Fibroblast of skin of scalp (primary cell): ENCODE measurements at regions not wholly inside any gene's neighbourhood (a gene's known extent, or its start where the extent isn't known, plus 50 kb on each side); places are given as distances from the start of the nearest gene placed in this dataset.

Experiments used
- DNase-seq: peaks from one replicate; pipeline ENCODE4 v3.0.0-alpha.2; 2013

GRCh38 chr1:239263801-239264200 is 122.6 kb upstream of the CHRM3 start:
- no peak for DNase-seq

DNA sequence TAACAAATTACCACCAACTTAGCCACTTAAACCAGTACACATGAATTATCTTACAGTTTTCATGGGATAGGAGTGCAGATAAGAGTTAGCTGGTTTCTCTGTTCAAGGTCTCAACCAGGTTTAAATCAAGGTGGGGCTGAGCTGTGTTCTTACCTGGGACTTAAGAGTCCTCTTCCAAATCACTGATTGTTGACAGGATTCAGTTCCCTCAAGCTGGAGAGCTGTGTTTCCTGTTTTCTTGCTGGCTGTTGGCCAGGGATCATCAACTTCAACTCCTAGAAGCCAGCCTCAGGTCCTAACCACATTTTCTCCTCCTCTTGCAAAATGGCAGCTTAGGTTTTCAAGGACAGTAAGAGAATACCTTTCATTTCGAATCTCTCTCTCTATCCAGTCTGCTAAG is 123.8 kb upstream of the CHRM3 start:
- DNase-seq = no peak

DNA sequence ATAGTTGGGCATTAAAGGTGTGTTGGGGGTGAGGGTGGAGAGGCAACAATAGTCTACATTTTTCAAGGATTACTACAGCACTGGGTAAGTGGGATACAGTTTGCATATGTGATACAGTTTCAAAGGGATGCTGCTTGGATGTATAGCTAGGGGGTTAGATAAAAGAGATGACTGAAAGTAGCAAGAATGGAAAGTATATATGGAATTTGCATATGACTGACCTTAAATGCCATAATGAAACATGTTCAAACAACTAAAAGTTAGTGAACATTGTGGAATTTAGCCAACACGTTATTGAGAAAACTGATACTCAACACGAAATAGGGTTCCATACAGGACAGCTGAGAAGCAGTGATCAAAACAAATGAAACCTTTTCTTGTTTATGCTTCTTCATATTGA is 124.8 kb upstream of the CHRM3 start:
- no peak for DNase-seq

- no peak for DNase-seq
Measured at GRCh38 chr1:239260842-239261241, 125.5 kb upstream of the CHRM3 start.

DNA sequence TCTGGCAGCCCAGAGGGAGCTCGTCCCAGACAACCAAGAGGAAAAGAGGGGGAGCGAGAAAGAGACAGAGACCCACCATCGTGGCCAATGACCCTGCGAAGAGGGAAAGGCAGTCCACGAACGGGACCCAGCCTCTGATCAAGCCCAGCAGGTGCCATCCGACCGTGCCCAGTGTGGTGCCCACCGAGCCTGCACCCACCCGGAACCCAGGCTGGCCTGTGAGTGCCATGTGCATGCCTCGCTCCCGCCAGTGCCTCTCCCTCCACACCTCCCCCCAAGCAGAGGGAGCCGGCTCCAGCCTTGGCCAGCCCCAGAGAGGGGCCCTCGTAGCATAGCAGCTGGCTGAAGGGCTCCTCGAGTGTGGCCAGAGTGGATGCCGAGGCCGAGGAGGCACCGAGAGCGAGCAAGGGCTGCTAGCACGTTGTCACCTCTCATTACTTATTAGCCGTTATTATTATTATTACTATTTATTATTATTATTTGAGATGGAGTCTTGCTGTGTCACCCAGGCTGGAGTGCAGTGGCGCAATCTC is 130.7 kb upstream of the CHRM3 start:
- no peak for DNase-seq

DNA sequence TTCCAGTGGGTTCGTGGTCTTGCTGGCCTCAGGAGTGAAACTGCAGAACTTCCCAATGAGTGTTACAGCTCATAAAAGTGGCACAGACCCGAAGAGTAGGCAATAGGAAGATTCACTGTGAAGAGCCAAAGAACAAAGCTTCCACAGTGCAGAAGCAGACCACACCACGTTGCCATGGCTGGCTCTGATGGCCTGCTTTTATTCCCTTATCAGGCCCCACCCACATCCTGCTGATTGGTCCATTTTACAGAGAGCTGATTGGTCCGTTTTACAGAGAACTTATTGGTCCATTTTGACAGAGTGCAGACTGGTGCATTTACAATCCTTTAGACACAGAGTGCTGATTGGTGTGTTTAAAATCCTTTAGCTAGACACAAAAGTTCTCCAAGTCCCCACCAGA is 131.4 kb upstream of the CHRM3 start:
- no peak for DNase-seq

GRCh38 chr1:239253032-239253431 is 133.3 kb upstream of the CHRM3 start:
- DNase-seq = no peak

DNA sequence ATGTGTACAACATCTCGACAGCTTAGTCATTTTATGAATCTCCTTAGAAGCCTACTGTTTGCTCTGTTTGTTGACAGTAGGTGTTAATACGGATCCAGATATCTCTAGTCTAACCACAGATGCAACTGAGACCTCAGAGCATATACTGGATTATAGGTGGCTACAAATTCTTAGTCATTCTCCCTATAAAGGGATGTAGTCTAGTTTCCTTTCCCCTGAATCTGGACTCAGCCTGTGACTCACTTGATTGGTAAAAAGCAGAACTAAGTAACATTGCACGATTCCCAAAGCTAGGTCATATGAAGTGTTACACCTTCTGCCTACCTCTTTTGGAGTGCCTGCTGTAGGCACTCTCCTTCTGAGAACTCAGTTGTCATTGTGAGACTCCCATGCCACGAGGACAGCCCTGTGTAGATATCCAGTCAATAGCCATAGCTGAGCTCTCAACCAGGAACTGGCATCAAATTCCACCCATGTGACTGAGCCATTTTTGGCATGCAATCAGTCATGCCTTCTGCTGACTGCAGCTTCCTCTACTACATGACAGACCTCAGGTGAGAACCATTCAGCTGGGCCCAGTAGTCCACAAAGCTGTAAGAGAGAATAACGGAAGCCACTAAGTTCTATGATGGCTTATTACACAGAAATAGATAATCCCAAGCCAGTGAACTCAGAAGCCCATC is 135.9 kb upstream of the CHRM3 start:
- DNase-seq = no peak

- no peak for DNase-seq
Measured at GRCh38 chr1:239247285-239247684, 139.1 kb upstream of the CHRM3 start.

- DNase-seq = no peak
Measured at GRCh38 chr1:239244084-239244483, 142.3 kb upstream of the CHRM3 start.

- DNase-seq = no peak
Measured at GRCh38 chr1:239243006-239243405, 143.4 kb upstream of the CHRM3 start.

- no peak for DNase-seq
Measured at GRCh38 chr1:239242404-239242803, 144.0 kb upstream of the CHRM3 start.

DNA sequence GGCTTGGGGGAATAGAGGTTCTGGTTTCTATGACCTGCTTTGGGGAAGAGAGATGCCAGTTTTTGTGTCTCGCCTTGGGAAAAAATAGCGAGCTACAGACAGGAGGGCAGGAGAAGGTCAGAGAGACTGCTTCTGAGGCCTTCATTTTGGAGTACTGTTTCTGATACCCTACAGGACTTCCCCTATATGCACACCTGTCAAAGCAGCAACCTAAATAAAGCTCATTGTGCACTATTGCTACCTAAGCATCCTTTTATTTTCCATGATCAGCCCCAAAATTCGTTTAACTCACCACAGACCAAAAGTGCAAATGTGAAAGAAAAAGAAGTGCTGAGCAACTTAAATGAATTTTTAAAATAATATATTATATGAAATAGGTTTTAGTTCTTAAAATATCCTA is 145.6 kb upstream of the CHRM3 start:
- no peak for DNase-seq

DNA sequence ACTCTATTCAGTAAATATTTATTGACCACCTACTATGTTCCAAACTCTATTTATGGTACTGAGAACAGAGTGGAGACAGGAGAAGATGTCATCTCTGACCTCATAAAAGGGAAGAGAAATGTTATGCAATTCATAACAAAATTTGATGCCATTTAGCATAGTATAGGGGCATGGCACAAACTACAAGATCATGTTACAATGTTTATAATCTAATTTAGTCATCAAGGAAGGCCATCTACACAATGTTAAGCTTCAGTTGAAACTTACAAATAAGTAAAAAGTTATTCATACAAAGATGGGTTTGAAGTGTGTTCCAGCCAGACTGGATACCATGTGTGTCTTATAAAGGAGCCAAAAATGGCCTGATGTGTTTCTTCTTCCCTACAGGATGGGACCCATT is 146.8 kb upstream of the CHRM3 start:
- DNase-seq = no peak

GRCh38 chr1:239237912-239238311 is 148.5 kb upstream of the CHRM3 start:
- DNase-seq = no peak

- no peak for DNase-seq
Measured at GRCh38 chr1:239233626-239234025, 152.7 kb upstream of the CHRM3 start.

- no peak for DNase-seq
Measured at GRCh38 chr1:239232921-239233320, 153.4 kb upstream of the CHRM3 start.

- DNase-seq = no peak
Measured at GRCh38 chr1:239228451-239228850, 157.9 kb upstream of the CHRM3 start.

DNA sequence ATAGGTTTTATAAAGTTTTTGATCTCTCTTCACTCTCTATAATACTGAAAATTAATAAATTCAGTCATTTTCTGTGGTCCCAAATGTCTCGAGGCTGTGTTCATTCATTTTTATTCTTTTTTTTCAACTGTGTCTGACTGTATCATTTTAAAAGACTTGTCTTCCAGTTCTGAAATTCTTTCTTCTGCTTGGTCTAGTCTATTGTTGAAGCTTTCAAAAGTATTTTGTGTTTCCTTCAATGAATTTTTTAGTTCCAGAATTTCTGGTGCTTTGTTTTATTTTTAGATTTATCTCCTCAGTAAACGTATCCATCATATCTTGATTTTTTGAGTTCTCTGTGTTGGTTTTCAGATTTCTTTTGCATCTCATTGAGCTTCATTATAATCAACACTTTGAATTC is 161.0 kb upstream of the CHRM3 start:
- no peak for DNase-seq

DNA sequence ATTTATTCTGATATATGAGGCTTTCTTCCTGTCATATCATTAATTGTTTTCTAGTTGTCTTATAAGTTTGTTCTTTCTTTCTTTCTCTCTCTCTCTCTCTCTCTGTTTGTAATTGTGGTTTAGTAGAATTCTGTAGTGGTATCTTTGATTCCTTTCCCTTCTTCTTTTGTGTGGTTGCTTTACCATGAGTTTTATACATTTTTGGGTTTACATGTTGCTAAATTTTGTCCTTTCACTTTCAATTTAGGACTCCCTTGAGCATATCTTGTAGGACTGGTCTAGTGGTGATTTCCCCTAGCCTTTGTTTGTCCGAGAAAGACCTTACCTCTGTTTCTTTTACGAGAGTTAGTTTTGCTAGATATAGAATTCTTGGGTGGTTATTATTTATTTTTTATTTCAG is 162.3 kb upstream of the CHRM3 start:
- DNase-seq = no peak

DNA sequence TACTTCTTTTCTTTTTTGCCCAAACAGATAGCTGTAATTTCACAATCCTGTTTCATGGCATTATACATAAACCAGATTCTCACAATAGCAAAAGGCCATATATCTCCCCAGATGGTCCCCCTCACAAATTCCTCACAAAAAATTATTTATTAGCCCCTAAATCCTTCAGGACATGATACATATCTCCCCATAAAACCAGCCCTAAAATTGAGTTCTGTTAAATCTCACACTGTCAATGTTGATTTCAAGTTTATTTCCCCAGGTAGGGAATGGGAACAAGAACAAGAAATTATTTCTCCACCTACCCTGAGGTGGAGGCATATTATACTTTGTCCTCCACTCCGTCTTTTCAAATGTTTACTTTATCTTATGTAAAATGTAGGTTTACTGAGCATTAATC is 163.4 kb upstream of the CHRM3 start:
- no peak for DNase-seq

DNA sequence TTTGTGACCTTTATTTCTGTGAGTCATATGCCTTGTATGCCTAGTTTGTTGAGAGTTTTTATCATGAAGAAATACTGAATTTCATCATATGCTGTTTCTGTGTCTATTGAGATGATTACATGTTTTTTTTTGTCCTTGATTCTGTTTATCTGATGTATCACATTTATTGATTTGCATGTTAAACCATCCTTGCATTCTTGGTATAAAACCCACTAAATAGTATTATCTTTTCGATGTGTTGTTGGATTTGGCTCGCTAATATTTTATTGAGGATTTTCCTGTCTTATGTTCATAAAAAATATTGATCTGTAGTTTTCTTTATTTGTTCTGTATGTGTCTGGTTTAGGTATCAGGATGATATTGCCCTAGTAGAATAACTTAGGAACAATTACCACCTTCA is 164.7 kb upstream of the CHRM3 start:
- DNase-seq = no peak

DNA sequence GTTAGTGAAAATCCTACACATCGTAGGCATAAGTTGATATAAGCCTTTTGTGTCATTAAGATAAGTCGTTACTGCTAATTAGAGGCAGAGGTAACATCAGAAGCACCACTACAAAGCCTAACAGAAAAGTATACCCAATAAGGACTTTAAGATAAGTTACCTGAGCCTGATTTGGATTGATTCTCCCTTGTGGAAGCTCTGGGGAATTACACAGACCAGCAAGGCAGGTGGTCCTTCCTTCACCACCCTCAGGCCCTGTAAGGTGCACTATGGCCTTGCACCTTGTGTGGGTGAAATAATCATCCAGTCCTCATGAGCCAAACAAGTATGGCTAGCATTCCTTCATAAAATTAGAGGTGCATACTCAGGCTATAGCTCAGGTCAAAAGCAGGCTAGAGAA is 166.7 kb upstream of the CHRM3 start:
- DNase-seq = no peak

- DNase-seq = no peak
Measured at GRCh38 chr1:239218301-239218700, 168.1 kb upstream of the CHRM3 start.

DNA sequence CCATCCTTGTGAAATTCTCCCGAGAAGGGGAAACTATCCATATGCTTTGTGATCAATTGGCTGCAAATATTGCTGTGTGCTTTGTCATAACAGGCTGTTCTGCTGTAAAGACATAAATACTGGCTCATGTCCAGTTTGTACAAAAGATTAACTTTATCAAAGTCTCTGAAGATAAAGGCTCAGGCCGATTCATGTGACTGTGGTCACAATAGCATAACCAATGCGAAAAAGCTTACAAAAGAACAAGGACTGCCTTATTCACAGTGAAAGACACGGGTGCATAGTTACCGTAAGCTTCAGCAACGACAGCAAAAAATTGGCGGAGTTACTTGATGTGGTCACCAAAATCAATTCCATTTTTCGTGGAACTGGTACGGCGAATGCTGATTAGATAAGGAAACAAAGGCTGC is 173.6 kb upstream of the CHRM3 start:
- no peak for DNase-seq
